GM12878 (cell line): ENCODE measurements at regions not wholly inside any gene's neighbourhood (a gene's known extent, or its start where the extent isn't known, plus 50 kb on each side); places are given as distances from the start of the nearest gene placed in this dataset.

Experiments used
- ATAC-seq: fragments of 200-7000 bp; cut with Tn5 transposase; 3 replicates; pipeline ENCODE4 v1.9.1; 2020; ENCODE audit warnings: mild to moderate bottlenecking, moderate library complexity
- BruUV-seq: library from RNA; stranded (reverse); fragments of 400-500 nt; replicated peaks from 2 replicates; lab custom pipeline; 2021; lab: Mats Ljungman, UMichigan
- CTCF ChIA-PET: fragments of 300-600 bp; sonication (Branson Sonifier 250); formaldehyde crosslinking; extraction: SDS; loops from one replicate; lab custom pipeline; 2021; ENCODE audit warnings: inconsistent platforms; lab: Yijun Ruan, JAX
- POLR2A ChIA-PET: fragments of 350-600 bp; formaldehyde crosslinking; extraction: SDS; loops from one replicate; lab custom pipeline; 2021; ENCODE audit warnings: inconsistent platforms; lab: Charles Lee
- RAD21 ChIA-PET: fragments of 300-600 bp; sonication (Branson Sonifier 250); formaldehyde crosslinking; loops from one replicate; lab custom pipeline; 2023; ENCODE audit warnings: antibody characterized with exemption; ENCODE audit not compliant: unreplicated experiment; lab: Charles Lee
- SMC1A ChIA-PET: fragments of 300-600 bp; sonication (Branson Sonifier 250); formaldehyde crosslinking; loops from one replicate; lab custom pipeline; 2023; ENCODE audit not compliant: unreplicated experiment, uncharacterized antibody; lab: Charles Lee
- DNase-seq: peaks from one replicate; pipeline ENCODE4 v3.0.0-alpha.2; 2011; ENCODE audit warnings: low read depth, low spot score
- FAIRE-seq: peaks from 3 replicates; lab custom pipeline; 2011; peaks lifted over from hg19 to GRCh38; lab: Jason Lieb, UNC
- H2AFZ ChIP-seq: 2 replicates; pipeline ENCODE4 v1.6.0; 2011; ENCODE audit warnings: low read depth, low read length, control low read depth; ENCODE audit not compliant: control insufficient read depth
- H3K27ac ChIP-seq: 2 replicates; pipeline ENCODE4 v1.5.1; 2011; ENCODE audit warnings: control low read depth; ENCODE audit not compliant: control insufficient read depth, insufficient read depth
- H3K27me3 ChIP-seq, 2 experiments: replicated peaks in 1 of 2; 2 replicates each; pipeline versions ENCODE4 v1.6.0 to v1.6.1; 2011; ENCODE audit warnings: low read length in 1 of 2; ENCODE audit not compliant: control insufficient read depth in 2 of 2, insufficient read depth in 2 of 2
- H3K36me3 ChIP-seq, 2 experiments: 2 replicates each; pipeline ENCODE4 v1.5.1; 2011; ENCODE audit warnings: low read length in 1 of 2; ENCODE audit not compliant: control insufficient read depth in 2 of 2, insufficient read depth in 2 of 2
- H3K4me1 ChIP-seq: 2 replicates; pipeline ENCODE4 v1.6.1; 2011; ENCODE audit warnings: mild to moderate bottlenecking, low read length, moderate library complexity, mixed read lengths; ENCODE audit not compliant: control insufficient read depth, insufficient read depth
- H3K4me2 ChIP-seq: 2 replicates; pipeline ENCODE4 v1.6.0; 2011; ENCODE audit warnings: control low read depth; ENCODE audit not compliant: control insufficient read depth, insufficient read depth
- H3K4me3 ChIP-seq: fragments of 200-600 bp; sonication (generic); 2 replicates; pipeline ENCODE4 v1.5.1; 2016
- H3K79me2 ChIP-seq: 2 replicates; pipeline ENCODE4 v1.6.0; 2011; ENCODE audit warnings: low read length; ENCODE audit not compliant: control insufficient read depth, insufficient read depth
- H3K9ac ChIP-seq: 2 replicates; pipeline ENCODE4 v1.8.0; 2011; ENCODE audit warnings: low read length, control low read depth, mixed read lengths; ENCODE audit not compliant: control insufficient read depth, insufficient read depth
- H3K9me3 ChIP-seq: replicated peaks from 3 replicates; pipeline ENCODE4 v1.5.1; 2011; ENCODE audit warnings: mild to moderate bottlenecking, low read length; ENCODE audit not compliant: control insufficient read depth, insufficient read depth
- H4K20me1 ChIP-seq: 2 replicates; pipeline ENCODE4 v1.6.0; 2011; ENCODE audit not compliant: control insufficient read depth, insufficient read depth
- ATF7 ChIP-seq: fragments of 450-650 bp; IDR thresholded peaks from 2 replicates; pipeline ENCODE4 v1.6.1; 2016; ENCODE audit warnings: low read depth, mild to moderate bottlenecking
- BRCA1 ChIP-seq: IDR thresholded peaks from 2 replicates; pipeline ENCODE4 v1.6.1; 2011; ENCODE audit warnings: low read depth, low read length, improper control_type of control experiment
- CREM ChIP-seq: IDR thresholded peaks from 2 replicates; pipeline ENCODE4 v1.6.1; 2014; ENCODE audit warnings: antibody characterized with exemption, low read depth
- EGR1 ChIP-seq, 2 experiments: IDR thresholded peaks; 1 replicate in 1 of 2; 2 replicates in 1 of 2; pipeline ENCODE4 v1.6.1; 2011 to 2012; ENCODE audit warnings: low read depth in 2 of 2, low read length in 2 of 2, borderline replicate concordance in 1 of 2, mild to moderate bottlenecking in 1 of 2, moderate library complexity in 1 of 2
- EP300 ChIP-seq, 2 experiments: fragments of 150-350 bp in 1 of 2; IDR thresholded peaks; 2 replicates each; pipeline ENCODE4 v1.6.1; 2011 to 2012; ENCODE audit warnings: low read depth in 2 of 2, low read length in 2 of 2, borderline replicate concordance in 1 of 2, improper control_type of control experiment in 1 of 2, inconsistent platforms in 1 of 2; ENCODE audit not compliant: control insufficient read depth in 1 of 2
- NR2C1 ChIP-seq: fragments of 450-650 bp; IDR thresholded peaks from 2 replicates; pipeline ENCODE4 v1.6.1; 2017; ENCODE audit warnings: antibody characterized with exemption, mild to moderate bottlenecking, moderate library complexity
- PRDM15 ChIP-seq: fragments of 450-650 bp; formaldehyde crosslinking; IDR thresholded peaks from 2 replicates; pipeline ENCODE4 v1.4.0; 2020; ENCODE audit warnings: mild to moderate bottlenecking, moderate library complexity
- TBL1XR1 ChIP-seq: IDR thresholded peaks from 2 replicates; pipeline ENCODE4 v1.6.1; 2012; ENCODE audit warnings: low read depth, low read length, improper control_type of control experiment
- ZNF384 ChIP-seq: IDR thresholded peaks from 2 replicates; pipeline ENCODE4 v1.6.1; 2012; ENCODE audit warnings: low read depth, mild to moderate bottlenecking, low read length, improper control_type of control experiment, borderline replicate concordance
- ZNF622 ChIP-seq: fragments of 450-650 bp; IDR thresholded peaks from 2 replicates; pipeline ENCODE4 v1.6.1; 2017; ENCODE audit warnings: mild to moderate bottlenecking, inconsistent platforms
- WGBS: methylation state at CpG from one replicate; pipeline ENCODE4 v1.1.6; 2016; ENCODE audit warnings: low lambda C conversion rate; ENCODE audit not compliant: insufficient replicate concordance, insufficient coverage; ENCODE audit errors: missing lambda C conversion rate; 5-methylcytosine and 5-hydroxymethylcytosine counted together
- in situ Hi-C: fragments of 300-500 bp; cut with MboI; formaldehyde crosslinking; loops from 9 replicates; pipeline ENCODE4 v1.14.3; 2018; ENCODE audit warnings: mixed read lengths
- intact Hi-C: fragments of 100-400 bp; cut with micrococcal nuclease; formaldehyde crosslinking; loops from one replicate; pipeline ENCODE4 v1.14.2; 2022; ENCODE audit not compliant: unreplicated experiment

DNA sequence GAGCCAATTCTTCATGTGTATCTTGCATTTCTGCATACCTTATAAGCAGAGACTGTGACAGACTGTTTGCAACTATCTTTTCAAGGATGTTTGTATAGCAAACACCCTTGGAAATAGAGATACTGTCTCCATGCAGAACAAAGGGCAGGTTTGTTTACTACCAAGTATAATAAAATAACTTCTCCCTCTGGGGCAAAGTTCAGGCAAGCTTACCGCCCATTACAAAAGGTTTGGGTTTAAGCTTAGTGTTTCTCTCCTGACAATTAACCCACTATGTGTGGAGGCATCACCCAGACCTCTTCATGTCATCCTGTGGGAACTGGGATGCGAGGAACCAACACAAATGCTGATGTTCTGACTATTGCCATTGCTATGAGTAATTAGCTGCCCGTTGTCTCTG is 479.1 kb upstream of the ZMIZ1 start (continued):
- TF ChIP-seq PRDM15 = no peak
- TF ChIP-seq ZNF384 = no peak

- Histone ChIP-seq H3K36me3 (no peaks in the 10 kb centered on the region), H2AFZ (no peak overlapping the region), H3K4me1 (no peaks in the 10 kb centered on the region), H3K9me3 (no peaks in the 10 kb centered on the region), H3K27me3 (peaks cover 0 to 2% of the 10 kb centered on the region in 2 experiments; a peak in 1 of 4 replicates), H3K27ac (no peak overlapping the region), H3K4me2 (no peak overlapping the region), H3K79me2 (no peaks in the 10 kb centered on the region), H3K4me3 (no peak overlapping the region), H3K9ac (no peak overlapping the region), H4K20me1 (no peaks in the 10 kb centered on the region)
- FAIRE-seq = no peak
- RAD21 ChIA-PET = no interaction called here
- in situ Hi-C loops = no loop called here
- SMC1A ChIA-PET = no interaction called here
- 0% methylated on average over 2 of the region's 2 CpGs for WGBS
- BruUV-seq = no TSS peak
- intact Hi-C loops = no loop called here
- POLR2A ChIA-PET = no interaction called here
- ATAC-seq = no peak
- TF ChIP-seq NR2C1 (no peak), BRCA1 (no peak), EGR1 (IDR thresholded peaks at IDR 0.05; ENCODE audit: borderline replicate concordance in 1 of 2, low read depth in 2 of 2, low read length in 2 of 2) (no peak), CREM (no peak), ATF7 (no peak), TBL1XR1 (no peak), EP300 (IDR thresholded peaks at IDR 0.05; ENCODE audit: borderline replicate concordance in 1 of 2, control insufficient read depth in 1 of 2, low read depth in 2 of 2, low read length in 2 of 2) (no peak), ZNF622 (no peak)
- CTCF ChIA-PET = no interaction called here
- no peak for DNase-seq
Observed at GRCh38 chr10:78591066-78591465, 477.7 kb upstream of the ZMIZ1 start.
